SHP77 treated with DMSO at 0.1 percent for 48 hours (cell line): ENCODE measurements at regions not wholly inside any gene's neighbourhood (a gene's known extent, or its start where the extent isn't known, plus 50 kb on each side); places are given as distances from the start of the nearest gene placed in this dataset.
"Not testable (repeated sequence)": the region's sequence is repeated elsewhere in the genome, so short reads cannot be mapped to it uniquely, and the experiment has no call there.

Experiments used
- DNase-seq: peaks from one replicate; lab custom pipeline; 2025; lab: John Stamatoyannopoulos, UW

- no peak for DNase-seq
Observed at GRCh38 chr7:136117539-136117938, 140.4 kb upstream of the MTPN start.

DNA sequence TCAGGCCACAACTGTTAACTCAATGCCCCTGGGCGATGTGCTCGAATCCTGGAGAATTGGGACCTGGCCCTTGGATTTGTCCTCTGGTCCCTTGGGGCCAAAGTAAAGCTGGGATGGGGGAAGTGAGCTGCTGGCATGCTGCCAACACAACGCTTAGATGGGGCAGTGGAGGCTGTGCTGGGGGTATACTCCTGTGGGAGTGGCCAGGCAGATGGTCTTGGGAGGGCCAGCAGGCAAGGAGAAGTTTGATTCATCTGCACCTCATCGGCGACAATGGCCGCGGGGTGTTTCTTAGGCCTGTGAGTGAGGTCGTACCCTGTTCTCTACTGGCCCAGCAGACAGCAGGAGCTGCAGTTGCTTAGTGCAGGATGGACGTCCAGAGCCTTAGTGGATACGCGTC, 139.0 kb upstream of the MTPN start:
- no peak for DNase-seq

DNA sequence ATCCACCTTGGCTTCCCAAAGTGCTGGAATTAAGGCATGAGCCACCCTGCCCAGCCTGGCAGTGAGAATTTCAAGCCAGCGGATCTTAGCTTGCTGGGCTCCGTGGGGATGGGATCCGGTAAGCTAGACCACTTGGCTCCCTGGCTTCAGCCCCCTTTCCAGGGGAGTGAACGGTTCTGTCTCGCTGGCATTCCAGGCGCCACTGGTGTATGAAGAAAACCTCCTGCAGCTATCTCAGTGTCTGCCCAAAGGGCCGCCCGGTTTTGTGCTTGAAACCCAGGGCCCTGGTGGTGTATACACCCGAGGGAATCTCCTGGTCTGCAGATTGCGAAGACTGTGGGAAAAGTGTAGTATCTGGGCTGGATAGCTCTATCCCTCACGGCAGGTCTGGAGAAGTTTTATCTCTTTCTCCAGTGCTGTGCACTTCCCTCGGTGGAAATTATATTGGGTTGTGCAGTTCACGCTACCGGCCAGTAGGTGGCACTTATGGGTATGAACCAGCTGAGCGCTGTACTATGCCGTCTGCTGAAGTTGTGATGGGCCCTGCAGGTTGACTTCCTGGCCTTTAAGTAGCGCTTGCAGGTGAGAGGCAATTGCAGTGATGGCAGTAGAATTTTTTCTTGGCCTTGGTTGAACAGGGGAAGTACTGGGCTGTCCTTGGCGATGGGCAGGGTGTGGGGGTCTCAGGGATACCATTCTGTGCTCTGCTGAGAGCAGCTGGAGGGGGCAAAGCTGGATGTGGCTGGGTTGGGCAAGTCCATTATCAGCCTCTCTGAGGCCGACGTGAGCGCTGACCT, 138.0 kb upstream of the MTPN start:
- DNase-seq, result no peak

GRCh38 chr7:136114467-136114866, 137.3 kb upstream of the MTPN start:
- DNase-seq, result not testable (repeated sequence)

DNA sequence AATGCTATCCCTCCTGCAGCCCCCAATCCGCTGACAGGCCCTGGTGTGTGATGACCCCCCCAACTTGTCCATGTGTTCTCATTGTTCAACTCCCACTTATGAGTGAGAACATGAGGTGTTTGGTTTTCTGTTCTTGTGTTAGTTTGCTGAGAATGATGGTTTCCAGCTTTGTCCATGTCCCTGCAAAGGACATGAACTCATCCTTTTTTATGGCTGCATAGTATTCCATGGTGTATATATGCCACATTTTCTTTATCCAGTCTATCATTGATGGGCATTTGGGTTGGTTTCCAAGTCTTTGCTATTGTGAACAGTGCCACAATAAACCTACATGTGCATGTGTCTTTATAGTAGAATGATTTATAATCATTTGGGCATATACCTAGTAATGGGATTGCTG, 131.9 kb upstream of the MTPN start:
- not testable (repeated sequence) for DNase-seq

DNA sequence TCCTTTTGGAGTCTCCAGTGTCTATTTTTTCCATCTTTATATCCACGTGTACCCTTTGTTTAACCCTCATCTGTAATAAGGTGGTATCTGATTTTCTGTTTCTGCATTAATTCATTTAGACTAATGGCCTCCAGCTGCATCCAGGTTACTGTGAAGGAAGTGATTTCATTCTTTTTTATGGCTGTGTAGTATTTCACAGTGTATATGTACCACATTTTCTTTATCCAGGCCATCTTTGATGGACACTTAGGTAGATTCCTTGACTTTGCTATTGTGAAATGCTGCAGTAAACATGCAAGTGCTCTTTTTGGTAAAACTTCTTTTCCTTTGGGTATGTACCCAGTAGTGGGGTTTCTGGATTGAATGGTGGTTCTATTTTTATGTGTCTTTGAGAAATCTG, 128.0 kb upstream of the MTPN start:
- no peak for DNase-seq

DNA sequence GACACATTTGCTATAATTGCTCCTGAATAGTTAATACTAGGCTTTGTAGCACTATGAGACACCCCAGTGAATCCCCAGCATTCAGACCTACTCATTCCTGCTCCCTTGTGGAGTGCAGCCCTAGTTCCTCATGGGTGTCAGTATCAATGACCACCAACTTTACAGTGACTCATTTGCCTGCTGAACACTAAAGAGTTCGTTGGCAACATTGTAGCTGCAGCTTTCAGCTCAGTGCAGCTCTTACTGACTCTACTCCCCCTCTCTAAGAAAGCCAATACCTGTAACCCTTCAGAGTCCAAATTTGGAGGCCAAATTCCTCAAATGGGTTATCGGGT, 127.1 kb upstream of the MTPN start:
- no peak for DNase-seq

DNA sequence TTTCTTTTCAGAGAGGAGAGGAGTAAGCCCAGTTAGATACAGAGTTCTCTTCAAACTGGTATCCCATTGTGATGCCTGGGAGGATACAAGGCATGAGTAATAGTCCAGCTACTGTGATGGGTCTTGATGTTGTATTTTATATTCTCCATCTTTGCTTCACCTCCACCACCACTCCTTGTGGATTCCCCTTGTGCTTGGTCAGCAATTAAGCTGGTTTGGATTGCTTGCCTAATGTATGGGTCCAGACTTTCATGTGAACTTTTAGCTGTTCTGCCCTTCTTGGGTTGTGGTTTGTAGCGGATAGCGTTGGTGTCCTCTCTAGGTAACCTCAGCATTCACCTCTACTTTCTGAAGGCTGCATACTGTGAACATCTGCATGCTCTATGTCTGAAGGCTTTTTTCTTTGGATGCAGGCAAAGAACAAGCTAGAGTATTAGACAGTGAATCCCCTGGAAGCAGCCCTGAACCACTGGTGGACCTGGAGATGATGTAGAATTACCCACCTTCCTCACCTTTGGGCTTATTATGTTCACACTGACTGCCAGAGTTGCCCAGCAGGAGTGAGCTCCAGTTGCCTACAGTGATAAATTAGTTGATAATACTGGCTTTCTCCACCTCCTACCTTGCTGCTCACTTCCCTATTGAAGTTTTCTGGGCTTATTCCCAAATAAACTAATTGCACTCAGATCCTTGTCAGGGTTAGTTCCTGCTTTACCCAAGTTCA, 126.5 kb upstream of the MTPN start:
- no peak for DNase-seq

- no peak for DNase-seq
Observed at GRCh38 chr7:136102881-136103280, 125.7 kb upstream of the MTPN start.

DNA sequence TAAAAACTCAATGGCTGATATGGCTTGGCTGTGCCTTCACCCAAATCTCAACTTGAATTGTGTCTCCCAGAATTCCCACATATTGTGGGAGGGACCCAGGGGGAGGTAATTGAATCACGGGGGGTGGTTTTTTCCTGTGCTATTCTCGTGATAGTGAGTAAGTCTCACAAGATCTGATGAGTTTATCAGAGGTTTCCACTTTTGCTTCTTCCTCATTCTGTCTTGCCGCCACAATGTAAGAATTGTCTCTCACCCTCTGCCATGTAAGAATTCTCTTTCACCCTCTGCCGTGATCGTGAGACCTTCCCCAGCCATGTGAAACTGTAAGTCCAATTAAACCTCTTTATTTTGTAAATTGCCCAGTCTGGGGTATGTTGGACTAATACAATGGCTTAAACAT, 115.6 kb upstream of the MTPN start:
- not testable (repeated sequence) for DNase-seq

DNA sequence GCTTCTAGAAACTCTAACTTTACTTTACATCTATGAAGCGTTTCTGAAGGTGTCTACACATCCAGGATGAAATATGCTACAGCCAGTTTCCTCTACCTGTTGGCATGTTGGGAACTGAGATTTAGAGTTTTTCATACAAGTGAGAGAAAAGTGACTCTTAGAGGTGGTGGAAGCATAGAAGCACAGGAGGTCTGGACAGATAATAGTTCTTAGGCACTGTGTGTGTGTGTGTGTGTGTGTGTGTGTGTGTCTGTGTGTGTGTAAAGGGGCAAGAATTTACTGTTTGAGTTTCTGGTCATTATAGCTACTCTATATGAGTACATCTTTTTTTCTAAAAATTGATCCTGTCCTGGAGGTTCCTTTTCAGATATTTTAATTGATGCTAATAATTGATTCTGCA, 110.7 kb upstream of the MTPN start:
- no peak for DNase-seq

- DNase-seq, result peak; percentile 85
Observed at GRCh38 chr7:136086712-136087111, 109.6 kb upstream of the MTPN start.

DNA sequence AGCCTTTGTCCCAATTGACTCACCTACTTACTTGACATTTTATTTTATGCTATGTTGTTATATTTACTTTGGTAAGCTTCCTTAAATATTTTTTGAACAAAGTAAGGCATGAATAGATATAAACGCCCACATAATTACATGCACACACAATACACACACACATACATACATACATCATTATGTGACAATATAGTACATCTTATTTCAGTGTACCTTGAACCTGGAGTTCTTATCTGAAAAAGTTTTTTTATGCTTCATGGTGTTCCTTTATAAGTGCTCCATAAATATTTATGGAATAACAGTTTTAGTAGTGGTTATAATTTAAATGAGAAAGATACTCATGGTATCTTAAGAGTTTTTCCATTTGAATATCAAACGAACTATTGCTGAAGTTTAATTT, 102.8 kb upstream of the MTPN start:
- no peak for DNase-seq

DNA sequence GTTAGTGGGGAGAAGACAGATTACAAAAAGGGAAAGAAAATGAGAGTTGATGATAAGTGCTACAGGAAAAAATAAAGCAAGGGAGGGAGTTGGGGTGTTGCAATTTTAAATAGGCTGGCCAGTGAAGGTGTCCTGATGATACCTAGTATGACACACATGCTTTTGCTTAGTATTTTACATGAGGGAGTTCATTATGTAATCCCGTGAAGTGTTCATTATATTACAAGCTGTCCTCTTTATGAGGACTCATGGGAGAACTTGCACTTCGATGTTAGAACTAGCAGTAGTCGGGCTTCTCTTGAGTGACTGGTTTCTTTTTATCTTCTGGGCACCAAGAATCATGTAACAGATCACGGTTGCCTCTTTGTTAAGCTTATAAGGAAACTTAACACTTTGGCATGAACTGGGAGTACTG, 102.3 kb upstream of the MTPN start:
- no peak for DNase-seq

GRCh38 chr7:136079066-136079465, 101.9 kb upstream of the MTPN start:
- no peak for DNase-seq

DNA sequence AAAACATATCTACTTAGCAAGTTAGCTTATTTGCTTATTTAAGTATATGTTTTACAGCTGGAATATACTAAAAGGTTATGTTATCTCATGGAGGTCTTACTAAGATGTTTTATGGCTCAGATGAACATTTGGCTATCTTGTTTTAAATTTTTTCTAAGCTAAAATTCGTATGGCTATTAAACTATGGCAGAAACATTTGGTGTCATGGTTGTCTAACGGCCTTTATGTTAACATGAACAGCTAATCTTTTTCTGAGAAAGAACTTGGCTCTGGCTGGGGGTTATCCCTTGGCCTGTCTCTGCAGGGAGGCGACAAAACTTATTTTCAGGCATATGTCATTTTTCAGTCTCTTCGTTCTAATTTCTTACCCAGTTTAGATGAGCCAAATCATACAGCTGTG, 101.5 kb upstream of the MTPN start:
- DNase-seq, result no peak

DNA sequence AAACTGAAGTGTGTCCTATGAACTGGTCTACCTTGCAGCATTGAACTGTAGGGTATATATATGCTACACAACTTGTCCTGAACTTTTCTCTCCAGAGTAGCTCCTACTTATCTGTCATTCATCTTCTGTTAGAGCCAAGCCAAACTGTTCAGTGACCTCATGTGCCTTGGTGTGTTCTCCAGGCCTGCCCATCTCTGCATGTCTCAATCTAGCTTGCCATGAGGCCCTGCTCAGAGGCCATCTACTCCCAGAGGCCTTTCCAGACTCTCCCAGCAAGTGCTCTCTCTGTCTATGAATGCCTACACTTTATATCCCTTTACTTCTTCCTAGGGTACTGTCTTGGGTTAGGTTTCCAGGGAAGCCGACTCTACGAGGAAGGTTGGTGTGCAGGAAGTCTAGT, 99.8 kb upstream of the MTPN start:
- DNase-seq, result no peak

GRCh38 chr7:136074843-136075242, 97.7 kb upstream of the MTPN start:
- DNase-seq, result no peak

GRCh38 chr7:136072447-136072846, 95.3 kb upstream of the MTPN start:
- no peak for DNase-seq

DNA sequence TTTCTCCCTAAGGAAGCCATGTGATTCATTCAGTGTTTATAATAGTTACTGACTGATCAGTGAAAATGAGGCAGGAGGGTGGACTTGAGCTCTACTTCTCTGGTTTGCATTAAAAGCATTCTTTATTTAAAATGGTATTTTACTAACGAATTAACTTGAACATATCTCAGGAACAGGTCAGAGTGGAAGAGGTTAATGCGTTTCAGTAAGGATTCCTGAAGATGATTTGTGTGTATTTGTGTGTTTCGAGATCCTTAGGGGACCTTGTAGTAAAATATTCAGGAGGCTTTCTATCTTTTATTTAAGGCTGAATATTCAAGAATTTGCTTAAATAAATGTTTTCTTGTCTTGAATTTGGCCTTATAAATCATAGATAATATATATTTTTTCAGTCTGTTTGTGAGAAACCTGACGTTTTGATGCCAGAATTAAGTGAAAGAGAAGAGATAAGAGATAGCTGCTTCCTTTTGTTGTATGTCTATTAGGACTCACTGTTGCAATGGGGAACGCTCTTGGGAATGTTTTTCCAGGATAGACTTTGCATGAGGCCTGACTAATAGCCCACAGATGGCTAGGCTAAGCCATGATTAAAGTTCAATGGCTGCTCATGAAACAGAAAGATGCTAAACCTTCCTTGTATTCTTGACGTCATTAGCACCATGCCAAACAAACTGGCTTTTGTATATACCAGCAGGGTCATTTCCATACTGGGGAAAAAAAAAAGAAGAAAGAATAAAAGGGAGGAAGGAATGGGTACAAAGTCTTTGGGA, 93.8 kb upstream of the MTPN start:
- DNase-seq, result no peak

DNA sequence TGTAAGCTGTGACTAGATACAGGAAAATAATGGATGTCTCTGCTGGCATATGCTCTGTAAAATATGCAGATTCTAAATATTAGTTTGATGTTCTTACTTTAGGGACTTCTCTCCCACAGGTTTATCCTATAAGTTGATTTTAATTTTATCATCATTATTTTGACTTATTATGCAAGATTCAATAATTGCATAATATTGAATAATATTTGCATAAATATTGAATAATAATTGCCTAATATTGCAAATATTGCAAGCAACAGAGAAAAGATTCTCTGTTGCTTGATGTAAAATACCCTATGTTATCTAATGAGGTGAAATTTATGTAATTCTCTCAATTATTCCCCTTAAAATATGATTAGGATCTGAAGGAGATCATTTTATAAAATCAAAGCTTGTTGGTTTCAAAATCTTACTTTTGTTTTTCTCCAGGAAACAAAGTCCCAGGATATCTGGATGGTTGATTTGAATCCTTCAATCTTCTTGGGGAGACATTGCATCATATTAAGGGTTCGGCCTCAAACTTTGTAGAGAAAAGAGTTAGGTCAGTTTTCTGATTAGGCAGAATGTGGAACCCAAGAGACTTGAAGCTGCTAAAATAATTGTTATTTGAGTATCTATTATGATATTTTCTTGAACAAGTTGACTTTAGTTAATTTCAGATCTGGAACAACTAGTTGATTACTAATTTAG, 92.8 kb upstream of the MTPN start:
- DNase-seq, result no peak

GRCh38 chr7:136067277-136067676, 90.1 kb upstream of the MTPN start:
- no peak for DNase-seq
